DND-41 (cell line): ENCODE measurements at regions not wholly inside any gene's neighbourhood (a gene's known extent, or its start where the extent isn't known, plus 50 kb on each side); places are given as distances from the start of the nearest gene placed in this dataset.

ENCODE experiments used
- EZH2 ChIP-seq: IDR thresholded peaks from 3 replicates; pipeline ENCODE4 v1.6.1; 2012; ENCODE audit warnings: borderline replicate concordance, low read depth, mild to moderate bottlenecking, moderate library complexity, low read length, inconsistent platforms; ENCODE audit not compliant: severe bottlenecking
- TF ChIP-seq, protein P1 (sequence below): IDR thresholded peaks from 2 replicates; pipeline ENCODE4 v1.5.1; 2012; ENCODE audit warnings: borderline replicate concordance, low read length, moderate library complexity, mild to moderate bottlenecking; ENCODE audit not compliant: poor library complexity, severe bottlenecking; ENCODE audit errors: extremely low read depth

- TF ChIP-seq, protein P1, sequence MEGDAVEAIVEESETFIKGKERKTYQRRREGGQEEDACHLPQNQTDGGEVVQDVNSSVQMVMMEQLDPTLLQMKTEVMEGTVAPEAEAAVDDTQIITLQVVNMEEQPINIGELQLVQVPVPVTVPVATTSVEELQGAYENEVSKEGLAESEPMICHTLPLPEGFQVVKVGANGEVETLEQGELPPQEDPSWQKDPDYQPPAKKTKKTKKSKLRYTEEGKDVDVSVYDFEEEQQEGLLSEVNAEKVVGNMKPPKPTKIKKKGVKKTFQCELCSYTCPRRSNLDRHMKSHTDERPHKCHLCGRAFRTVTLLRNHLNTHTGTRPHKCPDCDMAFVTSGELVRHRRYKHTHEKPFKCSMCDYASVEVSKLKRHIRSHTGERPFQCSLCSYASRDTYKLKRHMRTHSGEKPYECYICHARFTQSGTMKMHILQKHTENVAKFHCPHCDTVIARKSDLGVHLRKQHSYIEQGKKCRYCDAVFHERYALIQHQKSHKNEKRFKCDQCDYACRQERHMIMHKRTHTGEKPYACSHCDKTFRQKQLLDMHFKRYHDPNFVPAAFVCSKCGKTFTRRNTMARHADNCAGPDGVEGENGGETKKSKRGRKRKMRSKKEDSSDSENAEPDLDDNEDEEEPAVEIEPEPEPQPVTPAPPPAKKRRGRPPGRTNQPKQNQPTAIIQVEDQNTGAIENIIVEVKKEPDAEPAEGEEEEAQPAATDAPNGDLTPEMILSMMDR: no peak
- no peak for TF ChIP-seq EZH2
Measured at GRCh38 chr12:126752021-126752420, 1514.9 kb upstream of the TMEM132C start.
